Fibroblast of lung (primary cell): ENCODE measurements at regions not wholly inside any gene's neighbourhood (a gene's known extent, or its start where the extent isn't known, plus 50 kb on each side); places are given as distances from the start of the nearest gene placed in this dataset.

Source experiments
- DNase-seq, 2 donors: peaks; one replicate each; pipeline versions ENCODE4 v3.0.0 to v3.0.0-alpha.2; 2010; ENCODE audit warnings: low read depth in 2 of 2
- H2AFZ ChIP-seq: 2 replicates; pipeline ENCODE4 v1.5.1; 2012; ENCODE audit warnings: low read length, control low read depth, inconsistent platforms
- H3K27ac ChIP-seq: 2 replicates; pipeline ENCODE4 v1.5.1; 2011; ENCODE audit warnings: low read length, control low read depth; ENCODE audit not compliant: insufficient read depth
- H3K27me3 ChIP-seq: 2 replicates; pipeline ENCODE4 v1.5.1; 2011; ENCODE audit warnings: mild to moderate bottlenecking, low read length; ENCODE audit not compliant: control insufficient read depth, insufficient read depth
- H3K36me3 ChIP-seq: 2 replicates; pipeline ENCODE4 v1.5.1; 2011; ENCODE audit warnings: low read length; ENCODE audit not compliant: control insufficient read depth, insufficient read depth
- H3K4me1 ChIP-seq: 2 replicates; pipeline ENCODE4 v1.5.1; 2011; ENCODE audit warnings: low read length; ENCODE audit not compliant: control insufficient read depth, insufficient read depth; ENCODE audit errors: extremely low read depth
- H3K4me2 ChIP-seq: 2 replicates; pipeline ENCODE4 v1.5.1; 2011; ENCODE audit warnings: low read length, control low read depth; ENCODE audit not compliant: insufficient read depth; ENCODE audit errors: extremely low read depth
- H3K4me3 ChIP-seq, 4 experiments: fragments of 200-600 bp in 1 of 4; sonication (generic) in 1 of 4; replicated peaks in 1 of 4; 2 replicates each; pipeline ENCODE4 v1.5.1; 2011 to 2016; ENCODE audit warnings: low read length in 4 of 4, low read depth in 3 of 4, mild to moderate bottlenecking in 3 of 4, control low read depth in 2 of 4, inconsistent platforms in 1 of 4, mixed read lengths in 1 of 4; ENCODE audit not compliant: insufficient read depth in 1 of 4; ENCODE audit errors: control extremely low read depth in 1 of 4
- H3K79me2 ChIP-seq: 2 replicates; pipeline ENCODE4 v1.5.1; 2012; ENCODE audit warnings: mild to moderate bottlenecking, low read length, inconsistent platforms; ENCODE audit not compliant: control insufficient read depth, insufficient read depth
- H3K9ac ChIP-seq: 2 replicates; pipeline ENCODE4 v1.5.1; 2011; ENCODE audit warnings: mild to moderate bottlenecking, low read length, control low read depth; ENCODE audit not compliant: insufficient read depth
- H3K9me3 ChIP-seq: 2 replicates; pipeline ENCODE4 v1.5.1; 2012; ENCODE audit warnings: low read depth, low read length; ENCODE audit not compliant: control insufficient read depth, insufficient read depth
- H4K20me1 ChIP-seq: 2 replicates; pipeline ENCODE4 v1.5.1; 2011; ENCODE audit warnings: low read length; ENCODE audit not compliant: control insufficient read depth, insufficient read depth; ENCODE audit errors: extremely low read depth
- CTCF ChIP-seq, 2 donors: IDR thresholded peaks in 1 of 2; conservative IDR thresholded peaks in 1 of 2; 1 replicate in 1 of 2; 2 replicates in 1 of 2; pipeline ENCODE4 v1.5.1; 2011 to 2012; ENCODE audit warnings: low read length in 2 of 2, control low read depth in 1 of 2, inconsistent platforms in 1 of 2, low read depth in 1 of 2, mild to moderate bottlenecking in 1 of 2
- EZH2 ChIP-seq: IDR thresholded peaks from 2 replicates; pipeline ENCODE4 v1.5.1; 2012; ENCODE audit warnings: low read length, control low read depth, mild to moderate bottlenecking; ENCODE audit errors: missing control alignments

DNA sequence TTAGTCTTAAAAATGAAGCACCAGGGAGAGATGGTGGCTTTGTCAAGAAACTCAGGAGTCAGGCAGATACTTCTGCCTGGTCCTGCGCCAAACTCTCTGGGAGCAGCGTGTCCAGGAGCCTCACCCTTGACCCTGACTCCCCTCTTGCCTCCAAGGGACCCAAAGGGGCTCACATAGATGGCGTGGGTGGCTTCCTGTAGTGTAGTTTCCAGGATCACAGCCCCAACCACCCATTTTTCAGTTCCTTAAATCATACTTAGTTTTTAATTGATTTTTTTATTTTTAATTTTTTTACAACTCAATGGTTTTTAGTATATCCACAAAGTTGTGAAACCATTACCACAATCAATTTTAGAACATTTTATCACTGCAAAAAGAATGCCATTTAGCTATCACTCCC is 107.7 kb upstream of the IGSF21 start:
- Histone ChIP-seq H3K36me3 (no peaks in the 10 kb centered on the region), H3K79me2 (no peaks in the 10 kb centered on the region), H3K27me3 (no peaks in the 10 kb centered on the region), H3K9me3 (no peaks in the 10 kb centered on the region), H3K4me1 (no peaks in the 10 kb centered on the region), H3K4me2 (no peak overlapping the region), H3K27ac (no peak overlapping the region), H3K4me3 (no peak overlapping the region), H2AFZ (no peak overlapping the region), H3K9ac (no peak overlapping the region), H4K20me1 (no peaks in the 10 kb centered on the region)
- DNase-seq, result no peak
- no peak for TF ChIP-seq CTCF (conservative IDR thresholded peaks at IDR 0.05 in 1 of 2, IDR thresholded peaks at IDR 0.05 in 1 of 2; ENCODE audit: low read depth in 1 of 2, low read length in 2 of 2)
- TF ChIP-seq EZH2, result no peak

- no peak for DNase-seq
- Histone ChIP-seq H3K4me1 (no peaks in the 10 kb centered on the region), H3K27ac (no peak overlapping the region), H3K27me3 (no peaks in the 10 kb centered on the region), H3K79me2 (no peaks in the 10 kb centered on the region), H3K4me2 (no peak overlapping the region), H3K4me3 (no peak overlapping the region), H2AFZ (no peak overlapping the region), H4K20me1 (no peaks in the 10 kb centered on the region), H3K36me3 (no peaks in the 10 kb centered on the region), H3K9ac (no peak overlapping the region), H3K9me3 (no peaks in the 10 kb centered on the region)
- TF ChIP-seq EZH2, result no peak
Measured at GRCh38 chr1:18001725-18002124, 105.9 kb upstream of the IGSF21 start.

DNA sequence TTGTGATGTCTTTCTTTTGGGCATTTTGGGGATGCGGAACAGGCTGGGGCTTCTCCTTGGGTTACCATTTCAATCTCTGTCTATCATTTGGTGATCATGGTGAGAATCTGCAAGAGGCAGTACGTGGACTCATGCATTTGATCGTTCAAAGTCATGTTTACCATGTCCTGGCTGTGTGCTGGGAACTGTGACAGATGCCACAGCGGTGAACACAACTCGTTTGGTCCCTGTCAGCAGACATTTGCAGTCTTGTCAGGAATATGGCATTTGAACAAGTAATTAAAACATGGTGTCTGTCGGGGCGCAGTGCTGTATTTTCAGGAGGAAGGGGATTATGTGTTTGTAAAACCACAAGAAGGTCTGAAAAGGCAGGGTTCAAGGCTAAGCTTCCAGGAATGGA is 103.3 kb upstream of the IGSF21 start:
- Histone ChIP-seq H3K27me3 (no peaks in the 10 kb centered on the region), H4K20me1 (no peaks in the 10 kb centered on the region), H3K4me1 (no peaks in the 10 kb centered on the region), H3K9ac (no peak overlapping the region), H3K4me2 (no peak overlapping the region), H3K27ac (no peak overlapping the region), H3K79me2 (no peaks in the 10 kb centered on the region), H2AFZ (no peak overlapping the region), H3K4me3 (no peak overlapping the region), H3K9me3 (no peaks in the 10 kb centered on the region), H3K36me3 (no peaks in the 10 kb centered on the region)
- no peak for DNase-seq
- TF ChIP-seq CTCF (conservative IDR thresholded peaks at IDR 0.05 in 1 of 2, IDR thresholded peaks at IDR 0.05 in 1 of 2; ENCODE audit: low read depth in 1 of 2, low read length in 2 of 2), result no peak
- no peak for TF ChIP-seq EZH2
